Right lobe of liver (tissue), 4 donors: ENCODE measurements at regions not wholly inside any gene's neighbourhood (a gene's known extent, or its start where the extent isn't known, plus 50 kb on each side); places are given as distances from the start of the nearest gene placed in this dataset.

Experiments used
- POLR2A ChIP-seq: fragments of 450-650 bp; IDR thresholded peaks from one replicate; pipeline ENCODE4 v1.6.1; 2017; ENCODE audit warnings: antibody characterized with exemption, mild to moderate bottlenecking
- TF ChIP-seq, protein P1 (sequence below), 4 donors: fragments of 200-600 bp in 3 of 4; fragments of 450-650 bp in 1 of 4; IDR thresholded peaks; one replicate each; pipeline versions ENCODE4 v1.5.1 to v1.8.0; 2016 to 2022; ENCODE audit warnings: antibody characterized with exemption in 4 of 4, mild to moderate bottlenecking in 2 of 4
- donor health status: DM: no; HTN: no; CAD: no.
- donor health status: DM: no; HTN: no; CAD: no.
- donor health status: DM: no; HTN: yes; CAD: no.

DNA sequence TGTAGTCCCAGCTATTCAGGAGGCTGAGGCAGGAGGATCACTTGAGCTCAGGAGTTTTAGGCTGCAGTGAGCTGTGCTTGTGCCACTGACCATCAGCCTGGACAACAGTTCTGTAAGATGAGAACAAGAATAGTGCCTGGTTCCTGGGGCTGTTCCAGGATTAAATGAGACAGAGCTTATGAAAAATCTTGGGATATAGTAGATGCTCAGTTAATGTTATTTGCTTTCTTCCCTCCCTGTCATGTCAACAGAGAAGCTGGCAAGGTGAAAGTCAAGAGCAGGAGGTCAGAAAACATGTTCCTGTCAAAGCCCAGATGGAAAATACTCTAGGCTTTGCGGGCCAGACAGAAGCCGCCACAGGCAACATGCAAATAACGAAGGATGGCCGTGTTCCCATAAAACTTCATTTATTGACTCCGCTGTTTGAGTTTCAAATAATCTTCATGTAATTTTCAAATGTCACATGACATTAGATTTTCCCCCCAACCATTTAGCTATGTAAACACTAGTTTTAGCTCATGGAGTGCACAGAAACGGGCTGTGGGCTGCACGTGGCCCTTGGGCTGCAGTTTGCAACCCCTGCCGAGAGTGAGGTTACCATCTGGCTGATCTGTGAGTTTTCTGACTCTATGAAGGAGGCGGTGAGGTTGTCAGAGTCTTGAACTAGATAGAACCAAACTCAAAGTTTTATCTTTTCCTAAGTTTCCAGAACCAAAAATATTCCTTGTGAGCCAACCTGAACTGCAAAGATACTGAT lies 63.4 kb upstream of the PMEPA1 start:
- TF ChIP-seq, protein P1, sequence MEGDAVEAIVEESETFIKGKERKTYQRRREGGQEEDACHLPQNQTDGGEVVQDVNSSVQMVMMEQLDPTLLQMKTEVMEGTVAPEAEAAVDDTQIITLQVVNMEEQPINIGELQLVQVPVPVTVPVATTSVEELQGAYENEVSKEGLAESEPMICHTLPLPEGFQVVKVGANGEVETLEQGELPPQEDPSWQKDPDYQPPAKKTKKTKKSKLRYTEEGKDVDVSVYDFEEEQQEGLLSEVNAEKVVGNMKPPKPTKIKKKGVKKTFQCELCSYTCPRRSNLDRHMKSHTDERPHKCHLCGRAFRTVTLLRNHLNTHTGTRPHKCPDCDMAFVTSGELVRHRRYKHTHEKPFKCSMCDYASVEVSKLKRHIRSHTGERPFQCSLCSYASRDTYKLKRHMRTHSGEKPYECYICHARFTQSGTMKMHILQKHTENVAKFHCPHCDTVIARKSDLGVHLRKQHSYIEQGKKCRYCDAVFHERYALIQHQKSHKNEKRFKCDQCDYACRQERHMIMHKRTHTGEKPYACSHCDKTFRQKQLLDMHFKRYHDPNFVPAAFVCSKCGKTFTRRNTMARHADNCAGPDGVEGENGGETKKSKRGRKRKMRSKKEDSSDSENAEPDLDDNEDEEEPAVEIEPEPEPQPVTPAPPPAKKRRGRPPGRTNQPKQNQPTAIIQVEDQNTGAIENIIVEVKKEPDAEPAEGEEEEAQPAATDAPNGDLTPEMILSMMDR (IDR thresholded peaks at IDR 0.05), result no peak
- TF ChIP-seq POLR2A, result no peak
